GM21528 (cell line): ENCODE measurements at regions not wholly inside any gene's neighbourhood (a gene's known extent, or its start where the extent isn't known, plus 50 kb on each side); places are given as distances from the start of the nearest gene placed in this dataset.

Experiments
- ATAC-seq: cut with Tn5 transposase; IDR thresholded peaks from one replicate; pipeline ENCODE4 v1.9.1; 2021; ENCODE audit warnings: mild to moderate bottlenecking, moderate library complexity; ENCODE audit not compliant: unreplicated experiment, low FRiP score

DNA sequence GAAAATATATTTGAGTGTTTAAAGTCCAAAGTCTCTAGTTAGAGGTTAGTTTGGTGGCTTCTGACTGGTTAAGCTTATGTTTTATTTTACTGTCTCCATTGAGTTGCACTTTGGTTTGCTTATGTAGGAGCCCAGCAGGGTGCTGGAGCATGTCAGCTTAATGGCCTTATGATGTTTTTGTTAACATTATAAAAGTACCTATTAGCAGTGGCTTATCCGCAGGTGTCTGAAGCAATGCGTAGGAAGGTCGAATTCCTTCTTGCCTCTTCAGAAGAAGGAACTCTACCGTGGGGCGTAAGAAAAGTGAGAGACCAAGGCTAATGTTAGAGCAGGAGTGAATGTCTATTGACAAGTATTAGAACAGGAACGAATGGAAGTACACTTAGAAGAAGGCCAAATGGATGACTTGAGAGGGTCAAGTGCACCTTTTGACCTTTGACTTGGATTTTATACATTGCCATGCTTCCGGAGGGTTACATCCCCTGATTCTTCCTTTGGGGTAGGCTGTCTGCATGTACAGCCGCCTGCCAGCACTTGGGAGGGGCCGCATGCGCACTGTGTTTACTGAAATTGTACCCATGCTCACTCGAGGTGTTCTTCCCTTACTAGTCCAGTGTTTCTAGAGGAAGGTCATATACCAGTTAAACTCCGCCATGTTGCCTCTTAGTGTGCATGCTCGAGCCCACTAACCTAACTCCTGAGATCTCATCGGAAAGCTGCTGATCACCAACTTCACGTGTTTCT, 793.9 kb upstream of the PCDH9 start:
- no peak for ATAC-seq

DNA sequence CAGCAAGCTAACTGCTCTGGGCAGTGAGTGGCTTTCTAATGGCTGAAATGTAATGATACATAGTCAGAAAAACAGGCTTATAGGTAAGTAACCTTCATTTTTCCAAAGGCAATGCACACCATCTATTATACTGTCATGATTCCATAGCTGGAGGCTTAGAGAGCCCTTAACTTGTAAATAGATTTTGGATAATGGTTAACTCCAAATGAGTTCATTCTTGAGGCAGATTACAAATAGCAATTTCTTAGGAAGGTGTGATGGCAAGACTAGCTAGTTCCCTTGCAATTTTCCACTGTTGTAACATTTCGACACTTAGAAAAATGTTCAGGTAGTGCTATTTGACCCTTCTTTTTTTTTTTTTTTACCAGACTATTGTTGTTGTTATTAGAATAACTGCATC, 789.8 kb upstream of the PCDH9 start:
- ATAC-seq, result no peak

DNA sequence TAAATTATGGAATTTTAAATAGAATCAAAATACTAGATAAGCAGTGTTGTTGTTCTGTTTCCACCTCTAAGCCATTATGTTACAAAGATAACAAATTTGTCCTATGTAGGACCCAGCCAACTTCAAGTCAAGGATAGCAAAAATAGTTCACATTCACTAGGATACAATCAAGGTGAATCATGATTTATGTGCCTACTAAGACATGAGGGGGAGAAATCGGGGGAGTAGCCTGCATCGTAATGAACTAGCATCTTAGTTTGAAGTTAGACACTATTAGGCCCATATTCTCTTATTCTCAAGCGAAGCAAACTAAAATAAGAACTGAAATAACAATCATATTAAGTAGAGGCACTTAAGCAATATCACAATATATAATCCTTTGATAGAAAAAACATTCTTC, 779.4 kb upstream of the PCDH9 start:
- no peak for ATAC-seq

DNA sequence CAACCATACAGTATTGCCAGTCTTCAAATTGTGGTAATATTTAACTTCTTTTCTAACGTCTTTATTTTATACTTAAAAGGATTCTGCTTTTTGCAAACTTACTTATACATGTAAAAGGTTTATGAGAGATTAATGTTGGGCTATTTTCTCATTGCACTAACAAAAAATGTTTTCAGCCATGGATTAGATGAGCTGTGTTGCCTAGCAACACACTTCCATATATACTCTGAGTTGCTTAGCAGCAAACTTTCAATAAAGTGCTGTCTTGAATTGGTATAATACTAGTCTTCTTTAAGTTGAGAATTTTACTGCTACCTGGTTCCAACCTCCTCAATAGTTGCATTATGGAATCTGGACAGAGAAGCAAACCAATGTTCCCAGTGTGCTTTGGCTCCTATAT, 777.4 kb upstream of the PCDH9 start:
- no peak for ATAC-seq

DNA sequence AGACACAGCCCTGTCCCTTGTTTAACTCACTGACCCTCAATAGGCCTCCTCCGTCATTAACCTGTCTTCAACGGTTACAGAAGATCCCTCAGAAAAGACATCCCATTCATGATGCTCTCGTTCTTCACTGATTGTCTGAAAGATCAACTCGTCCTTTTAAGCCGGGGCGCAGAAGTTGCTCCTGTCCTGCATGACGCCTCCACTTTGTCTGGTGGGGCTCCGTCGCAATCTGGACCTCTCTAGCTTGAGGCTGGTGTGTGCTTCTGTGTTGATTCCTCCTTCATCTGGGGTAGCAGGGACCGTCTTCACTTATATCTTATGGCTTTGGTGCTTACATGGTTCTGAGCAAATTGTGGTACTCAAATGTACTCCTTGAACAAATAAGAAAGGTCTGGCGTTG, 766.0 kb upstream of the PCDH9 start:
- ATAC-seq, result no peak

DNA sequence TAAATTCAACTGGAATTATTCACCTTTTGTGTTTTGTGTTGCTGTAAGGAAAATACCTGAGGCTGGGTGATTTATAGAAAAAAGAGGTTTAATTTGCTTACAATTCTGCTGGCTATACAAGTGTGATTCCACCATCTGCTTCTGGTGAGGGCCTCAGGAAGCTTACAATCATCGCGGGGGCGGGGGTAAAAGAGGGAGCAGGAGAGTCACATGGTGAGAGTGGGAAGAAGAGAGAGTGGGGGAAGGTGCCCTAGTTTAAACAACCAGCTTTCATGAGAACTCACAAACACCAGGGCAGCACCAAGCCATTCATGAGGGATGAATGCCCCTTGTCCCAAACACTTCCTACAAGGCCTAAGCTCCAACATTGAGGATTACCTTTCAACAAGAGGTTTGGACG, 760.7 kb upstream of the PCDH9 start:
- ATAC-seq, result no peak

DNA sequence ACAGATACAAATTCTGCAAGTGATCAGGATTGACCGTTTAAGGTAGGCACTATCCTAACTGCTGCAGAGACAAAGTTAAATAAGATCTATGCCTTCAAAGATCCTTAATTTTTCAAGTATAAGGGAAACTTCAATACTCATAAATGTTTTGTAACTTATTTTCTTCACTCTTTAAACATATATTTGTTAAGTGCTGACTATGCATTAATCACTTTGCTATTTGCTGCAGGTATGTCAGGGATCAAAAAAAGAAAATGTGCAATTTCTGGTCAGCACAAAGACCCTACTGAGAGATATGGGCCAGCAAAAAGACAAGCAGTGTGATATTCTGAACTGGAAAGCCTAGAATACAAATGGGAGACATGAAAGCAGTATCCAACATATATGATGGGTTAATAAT, 756.1 kb upstream of the PCDH9 start:
- ATAC-seq, result no peak

DNA sequence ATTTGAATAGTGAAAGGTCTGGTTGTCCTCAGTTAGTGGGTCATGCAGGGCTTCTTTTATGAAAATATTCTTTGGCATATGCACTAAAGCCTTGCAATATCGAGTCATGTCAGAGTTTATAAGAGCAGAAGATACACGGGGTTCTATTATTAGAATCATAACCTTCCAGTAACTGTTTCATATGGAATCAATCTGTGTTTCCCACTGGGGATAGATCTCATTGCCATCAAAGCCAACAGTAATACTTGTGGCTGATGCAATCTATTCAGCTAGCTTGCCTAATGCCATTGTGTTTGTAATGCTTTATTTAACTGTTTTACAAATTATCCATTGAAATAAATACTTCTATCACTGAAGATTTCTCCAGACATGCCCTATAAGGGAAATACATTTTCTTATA, 746.9 kb upstream of the PCDH9 start:
- no peak for ATAC-seq

DNA sequence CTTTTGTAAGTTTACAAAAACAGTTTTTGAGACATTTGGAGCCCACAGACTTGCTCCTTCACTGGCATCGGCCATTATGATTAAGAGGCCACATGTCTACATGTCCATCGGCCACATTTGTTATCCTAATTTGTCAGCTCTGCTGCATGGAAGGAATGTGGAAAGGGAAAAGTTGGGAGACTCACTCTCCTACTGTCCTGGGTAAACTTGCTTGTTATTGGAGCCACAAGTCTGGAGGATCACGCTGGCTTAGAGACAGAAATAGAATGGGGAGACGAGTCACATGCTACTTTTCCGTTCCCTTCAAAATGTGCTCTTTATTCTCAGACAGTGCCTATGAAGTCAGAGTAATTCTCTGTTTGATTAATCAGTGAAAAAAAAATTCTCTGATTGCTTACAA, 741.2 kb upstream of the PCDH9 start:
- ATAC-seq, result no peak

DNA sequence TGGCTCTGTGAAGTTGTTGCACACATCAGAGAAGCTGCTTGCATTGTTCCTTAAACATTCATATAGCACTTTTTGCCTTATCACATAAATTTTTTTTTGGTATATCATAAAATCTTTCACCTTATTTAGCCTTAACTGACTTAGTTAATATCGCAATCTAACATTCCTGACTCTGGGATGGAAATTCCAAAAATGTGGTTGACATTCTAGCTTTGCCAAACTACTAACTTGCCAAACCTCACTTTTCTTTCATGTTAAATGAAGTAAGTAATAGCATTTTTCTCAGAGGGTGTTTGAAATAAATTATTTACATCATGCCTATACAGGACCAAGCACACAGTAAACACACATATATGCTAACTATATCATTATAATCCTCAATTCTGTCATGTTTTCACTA, 736.9 kb upstream of the PCDH9 start:
- ATAC-seq, result no peak

DNA sequence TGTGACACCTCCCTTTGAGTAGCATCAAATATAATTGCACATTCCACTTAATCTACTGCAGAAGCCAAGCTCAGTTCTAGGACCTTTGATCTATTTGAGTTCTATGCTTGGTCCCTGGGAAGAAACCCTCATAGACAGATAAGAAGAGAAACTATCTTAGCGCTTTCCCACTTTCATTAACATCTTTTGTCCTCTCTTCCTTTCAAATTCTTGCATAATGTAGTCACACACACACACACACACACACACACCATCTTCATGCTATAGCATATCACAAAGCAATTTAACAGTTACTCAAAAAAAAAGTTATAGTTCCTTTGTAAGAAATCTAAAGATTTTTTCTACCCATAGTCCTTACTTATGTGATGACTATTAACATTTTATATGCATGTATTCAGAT, 735.9 kb upstream of the PCDH9 start:
- ATAC-seq, result no peak

DNA sequence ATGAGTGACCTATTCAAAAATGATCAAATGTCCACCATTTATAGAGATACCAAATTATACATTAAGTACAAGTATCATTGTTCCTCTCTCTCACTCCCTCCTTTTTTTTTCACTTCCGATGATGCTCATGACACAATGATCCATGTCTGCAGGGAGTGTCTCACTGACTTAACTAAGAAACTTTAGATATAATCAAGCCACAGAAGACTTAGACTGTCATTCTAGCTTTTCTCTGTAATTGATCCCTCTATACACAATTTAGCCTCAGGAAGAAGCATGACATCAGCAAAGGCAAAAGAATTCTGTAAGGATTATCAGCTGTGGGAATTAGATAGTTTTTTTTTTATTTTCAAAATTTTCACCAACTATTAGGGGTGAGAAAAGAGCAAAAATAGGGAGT, 734.9 kb upstream of the PCDH9 start:
- ATAC-seq, result no peak

DNA sequence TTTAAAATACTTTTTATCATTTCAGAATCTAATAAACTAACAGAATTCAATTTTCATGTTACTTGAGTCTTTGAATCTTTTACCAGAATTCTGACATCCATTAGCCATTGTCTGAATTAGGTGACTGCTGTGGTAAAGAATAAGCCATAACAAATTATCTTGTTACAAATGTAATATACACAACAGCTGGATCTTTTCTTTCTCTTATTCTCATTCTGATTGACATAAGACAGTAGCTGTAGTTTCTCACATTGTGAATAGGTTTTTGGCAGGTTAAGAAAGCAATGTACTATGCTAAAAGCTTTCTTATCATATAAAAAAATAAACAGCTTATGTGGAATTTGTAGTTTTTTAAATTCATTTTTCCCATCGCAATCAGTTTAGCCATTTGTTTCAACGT, 734.0 kb upstream of the PCDH9 start:
- no peak for ATAC-seq

DNA sequence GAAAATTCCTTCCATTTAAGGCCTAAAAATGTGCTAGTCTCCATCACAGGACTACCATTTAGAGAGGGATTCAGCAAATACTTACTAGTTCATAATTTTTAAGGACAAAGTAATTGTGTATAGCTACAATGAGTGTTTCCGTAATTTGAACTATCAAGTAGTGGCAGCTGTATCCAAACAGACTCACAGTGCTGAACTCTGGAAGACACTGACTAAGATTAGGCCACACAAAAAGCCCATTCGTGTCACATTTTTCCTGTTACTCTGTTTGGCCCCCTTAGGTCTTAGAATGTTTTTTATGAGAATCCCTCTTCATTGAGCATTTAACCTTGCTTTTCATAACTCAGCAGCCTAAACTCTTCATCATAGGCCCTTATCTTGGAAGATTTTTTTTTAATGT, 731.2 kb upstream of the PCDH9 start:
- ATAC-seq, result no peak

DNA sequence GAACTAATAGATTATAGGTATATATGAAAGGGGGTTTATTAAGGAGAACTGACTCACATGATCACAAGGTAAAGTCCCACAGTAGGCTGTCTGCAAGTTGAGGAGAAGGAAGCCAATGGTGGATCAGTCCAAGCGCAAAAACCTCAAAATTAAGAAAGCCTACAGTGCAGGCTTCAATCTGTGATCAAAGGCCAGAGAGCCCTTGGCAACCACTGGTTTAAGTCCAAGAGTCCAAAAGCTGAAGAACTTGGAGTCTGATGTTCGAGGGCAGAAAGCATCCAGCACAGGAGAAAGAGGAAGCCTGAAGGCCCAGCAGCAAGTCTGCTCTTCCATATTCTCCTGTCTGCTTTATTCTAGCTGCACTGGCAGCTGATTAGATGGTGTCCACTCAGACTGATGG, 721.3 kb upstream of the PCDH9 start:
- no peak for ATAC-seq

DNA sequence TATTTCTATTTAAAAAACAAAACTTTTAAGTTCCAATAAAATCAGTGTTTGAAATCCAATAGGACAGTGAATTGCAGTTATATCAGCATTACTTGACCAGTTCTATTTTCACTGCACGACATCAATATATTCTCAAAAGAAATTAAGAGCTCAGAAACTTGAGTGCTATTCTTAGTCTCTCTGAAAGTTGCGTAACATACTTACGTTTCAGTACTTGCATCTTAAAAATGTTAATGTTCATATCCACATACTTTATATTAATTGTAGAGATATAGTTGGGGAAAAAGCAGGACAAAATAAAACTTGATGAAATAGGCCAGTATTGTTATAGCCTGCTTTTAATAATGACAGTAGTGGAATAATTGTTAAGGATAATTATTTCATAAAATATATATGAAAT, 720.5 kb upstream of the PCDH9 start:
- ATAC-seq, result no peak

DNA sequence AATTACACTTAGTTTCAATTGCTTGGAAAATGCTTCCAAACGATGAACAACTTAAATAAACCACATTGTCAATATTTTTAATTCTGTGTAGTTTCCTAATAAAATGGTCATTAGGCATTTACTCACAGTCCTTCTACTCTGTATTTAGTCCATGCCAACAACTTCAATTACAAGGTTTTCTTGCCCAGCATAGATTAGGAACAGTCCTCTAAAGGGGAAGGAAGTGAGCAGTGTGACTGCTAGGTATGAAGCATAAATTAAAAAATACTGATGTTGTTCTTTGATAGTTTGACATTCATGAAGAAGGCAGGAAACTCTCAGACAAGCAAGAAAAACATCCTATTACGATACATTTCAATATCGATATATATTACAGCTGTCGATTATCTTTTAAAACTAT, 716.0 kb upstream of the PCDH9 start:
- no peak for ATAC-seq

DNA sequence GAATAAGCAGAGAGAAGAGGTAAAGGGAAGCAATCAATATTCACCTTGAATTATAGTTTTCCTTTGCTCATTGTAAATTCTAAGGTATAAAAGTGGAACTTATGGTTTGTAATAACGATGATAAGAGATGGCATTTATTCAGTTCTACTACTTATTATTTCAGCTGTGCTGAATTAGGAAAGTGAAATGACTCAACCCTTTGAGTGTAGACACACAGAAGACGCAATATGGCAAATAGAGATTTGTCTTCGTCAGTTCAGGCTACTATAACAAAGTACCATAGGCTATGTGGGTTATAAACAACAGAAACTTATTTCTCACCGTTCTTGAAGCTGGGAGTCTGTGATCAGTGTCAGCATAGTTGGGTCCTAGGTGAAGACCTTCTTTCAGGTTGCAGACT, 713.0 kb upstream of the PCDH9 start:
- ATAC-seq, result no peak

DNA sequence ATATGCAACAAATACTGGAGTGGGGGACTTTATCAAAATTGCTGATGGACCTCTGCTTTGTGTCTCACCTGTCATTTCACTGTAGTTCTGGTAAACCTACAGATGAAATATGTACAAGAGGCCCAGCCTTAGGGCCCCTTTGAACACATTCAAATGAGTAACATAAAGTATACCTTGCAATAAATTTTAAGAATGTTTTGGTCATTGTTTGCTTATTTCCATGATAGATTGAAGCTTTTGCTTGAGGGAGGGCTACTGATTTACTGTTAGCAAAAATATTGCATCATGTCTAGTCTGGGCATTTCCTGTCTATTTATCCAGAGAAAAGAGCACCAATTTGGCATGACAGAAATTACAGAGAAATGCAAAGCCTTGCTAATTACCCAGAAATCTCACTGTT, 705.5 kb upstream of the PCDH9 start:
- no peak for ATAC-seq

DNA sequence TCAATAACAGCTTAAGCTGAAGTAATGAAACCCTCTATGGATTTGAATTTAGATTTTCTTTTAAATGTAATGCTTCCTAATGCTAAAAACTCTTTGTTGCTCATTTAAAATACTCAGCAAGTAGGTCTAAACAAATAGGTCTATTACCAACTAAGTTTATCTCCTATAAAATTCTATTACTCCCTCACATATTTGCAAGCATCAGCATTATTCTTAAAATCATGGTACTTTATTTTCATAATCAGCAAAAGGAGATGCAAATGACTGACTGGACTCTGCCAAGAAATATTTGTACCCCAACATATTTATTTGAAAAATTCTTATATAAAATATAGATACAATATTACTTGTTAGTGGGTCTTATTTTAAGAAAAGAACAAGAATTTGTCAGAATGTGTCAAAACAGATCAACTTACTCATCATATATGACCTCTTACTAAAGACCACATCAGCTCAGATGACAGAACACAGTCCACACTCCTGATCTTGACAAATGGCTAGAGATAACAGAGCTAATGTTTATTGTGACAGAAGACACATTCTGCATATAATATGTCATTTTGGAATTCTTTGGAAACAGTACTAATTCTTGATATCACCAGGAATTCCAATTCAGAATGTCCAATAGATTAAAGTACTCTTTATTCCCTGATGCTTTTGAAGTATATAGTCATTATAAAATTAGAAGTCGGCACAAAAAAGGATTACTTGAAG, 704.6 kb upstream of the PCDH9 start:
- no peak for ATAC-seq

DNA sequence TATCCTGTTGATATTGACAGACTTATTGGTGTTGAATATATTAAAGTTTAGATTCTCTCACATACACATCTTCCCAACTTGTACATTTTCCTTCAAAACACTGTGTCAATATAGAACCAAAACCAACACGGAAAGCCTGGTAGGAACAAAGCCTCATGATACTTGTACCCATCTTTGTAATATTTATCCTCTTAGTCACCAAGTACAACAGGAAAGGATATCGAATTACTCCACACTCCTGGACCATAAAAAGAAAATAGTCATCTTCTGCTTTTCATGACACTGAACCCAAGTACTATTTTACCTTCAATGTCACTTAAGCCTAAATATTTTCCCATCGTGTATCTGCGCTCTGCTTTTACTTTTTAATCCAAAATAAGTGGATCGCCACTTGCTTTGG, 702.9 kb upstream of the PCDH9 start:
- no peak for ATAC-seq

DNA sequence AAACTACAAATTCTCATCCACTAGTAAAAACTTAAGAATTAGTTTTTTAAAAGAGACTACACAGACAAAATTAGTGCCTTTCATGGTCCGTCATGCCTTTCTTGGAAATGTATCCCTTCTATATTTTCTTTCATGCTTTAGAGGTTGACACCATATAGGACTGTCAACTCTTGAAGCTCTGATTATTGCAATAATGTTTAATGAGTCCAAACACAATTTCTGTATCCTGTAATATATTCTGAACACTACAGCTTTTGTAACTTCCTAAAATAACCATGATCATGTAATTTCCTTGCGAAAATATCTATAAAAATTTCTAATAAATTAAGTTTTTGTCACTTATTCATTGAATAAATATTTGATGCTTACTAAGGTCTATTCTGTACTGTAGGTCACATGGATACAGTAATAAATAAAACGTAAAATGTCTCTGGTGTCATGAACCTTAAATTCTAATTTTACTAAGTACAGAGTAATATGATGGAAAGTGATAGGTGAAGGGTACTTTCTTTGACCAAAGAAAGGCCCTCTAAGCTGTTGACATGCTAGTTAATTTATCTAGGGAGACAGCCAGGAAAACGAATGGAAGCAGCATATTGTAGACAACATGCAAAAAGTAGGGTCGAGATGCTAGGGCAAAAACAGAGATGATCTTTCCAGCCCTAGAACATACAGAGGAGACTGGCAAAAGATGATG, 687.3 kb upstream of the PCDH9 start:
- ATAC-seq, result no peak
